ENCODE measurements at regions not wholly inside any gene's neighbourhood (a gene's known extent, or its start where the extent isn't known, plus 50 kb on each side); places are given as distances from the start of the nearest gene placed in this dataset.
A peak's percentile ranks its signal among the peaks of the same experiment; 100 is the strongest.

GRCh38 chr18:43800584-43800983, 523.3 kb upstream of the SYT4 start:
- no peak overlapping the region for H3K4me3 ChIP-seq
- H3K9me3 ChIP-seq: no peaks in the 10 kb centered on the region
- no peaks in the 10 kb centered on the region for H3K27me3 ChIP-seq (ENCODE audit: low read depth)
- no peaks in the 10 kb centered on the region for H3K36me3 ChIP-seq
- TF ChIP-seq CTCF (IDR thresholded peaks at IDR 0.05): no peak
- H3K4me1 ChIP-seq: no peaks in the 10 kb centered on the region
- no peak for DNase-seq
- H3K27ac ChIP-seq: no peak overlapping the region
- intact Hi-C loops (cut with DNase I): no loop called here
- ATAC-seq: no peak

DNA sequence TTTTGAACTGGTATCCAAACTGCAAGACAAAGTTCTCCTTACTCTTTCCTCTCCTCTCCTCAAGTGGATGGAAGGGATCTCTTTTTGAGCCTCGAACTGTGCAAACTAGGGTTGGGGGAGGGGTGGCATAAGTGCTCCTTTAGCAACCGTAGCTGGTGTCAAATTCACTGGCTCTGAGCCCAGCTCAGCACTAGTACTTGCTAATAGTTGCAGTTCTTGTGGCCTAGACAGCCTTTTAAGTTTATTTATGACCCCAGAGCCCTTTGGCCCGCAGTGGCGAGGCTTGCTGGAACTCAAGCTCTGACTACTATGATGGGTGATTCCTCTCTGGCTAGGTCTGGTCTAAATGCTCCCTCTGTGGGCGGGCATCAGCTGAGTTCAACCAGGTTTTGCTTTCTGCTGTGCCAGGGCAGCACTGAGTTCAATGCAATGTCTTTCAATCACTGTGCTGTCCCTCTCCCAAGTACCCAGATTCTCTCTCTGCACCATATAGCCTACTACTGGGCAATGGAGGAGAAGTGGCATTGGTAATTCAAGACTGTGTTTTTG, 528.4 kb upstream of the SYT4 start:
- TF ChIP-seq CTCF (IDR thresholded peaks at IDR 0.05): no peak
- no peaks in the 10 kb centered on the region for H3K36me3 ChIP-seq
- peak in 1 of 2 donors; percentile 46 for ATAC-seq
- no peak overlapping the region for H3K4me3 ChIP-seq
- no peaks in the 10 kb centered on the region for H3K4me1 ChIP-seq
- H3K9me3 ChIP-seq: no peaks in the 10 kb centered on the region
- no peaks in the 10 kb centered on the region for H3K27me3 ChIP-seq (ENCODE audit: low read depth)
- peak; percentile 37 for DNase-seq
- H3K27ac ChIP-seq: no peak overlapping the region
- intact Hi-C loops (cut with DNase I): no loop called here

GRCh38 chr18:43812627-43813026, 535.3 kb upstream of the SYT4 start:
- H3K27me3 ChIP-seq (ENCODE audit: low read depth): no peaks in the 10 kb centered on the region
- no peaks in the 10 kb centered on the region for H3K36me3 ChIP-seq
- no peaks in the 10 kb centered on the region for H3K4me1 ChIP-seq
- TF ChIP-seq CTCF (IDR thresholded peaks at IDR 0.05): no peak
- ATAC-seq (no peak), DNase-seq (no peak)
- H3K27ac ChIP-seq: no peak overlapping the region
- H3K9me3 ChIP-seq: no peaks in the 10 kb centered on the region
- intact Hi-C loops (cut with DNase I): no loop called here
- H3K4me3 ChIP-seq: no peak overlapping the region

DNA sequence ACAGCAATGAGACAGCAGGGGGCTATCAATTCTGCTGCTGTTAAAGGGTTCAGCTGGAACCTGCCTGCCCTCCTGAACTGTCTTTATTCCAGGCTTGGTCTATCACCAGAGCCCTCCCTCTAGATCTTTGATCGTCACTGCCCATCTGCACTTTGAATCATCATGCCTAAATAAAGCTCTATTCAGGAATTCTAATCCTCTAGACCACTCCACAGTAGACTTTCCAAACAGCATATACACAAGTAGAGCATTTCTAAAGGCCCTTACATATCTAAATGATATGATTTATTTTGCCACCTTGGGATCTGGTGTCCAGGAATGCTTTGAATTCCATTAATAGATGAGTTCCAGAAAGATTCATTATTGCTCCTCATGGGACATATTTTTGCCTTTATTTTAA, 542.1 kb upstream of the SYT4 start:
- no peak overlapping the region for H3K4me3 ChIP-seq
- H3K27me3 ChIP-seq (ENCODE audit: low read depth): no peaks in the 10 kb centered on the region
- ATAC-seq (no peak), DNase-seq (no peak)
- H3K4me1 ChIP-seq: no peaks in the 10 kb centered on the region
- no peak overlapping the region for H3K27ac ChIP-seq
- intact Hi-C loops (cut with DNase I): no loop called here
- no peaks in the 10 kb centered on the region for H3K9me3 ChIP-seq
- TF ChIP-seq CTCF (IDR thresholded peaks at IDR 0.05): no peak
- no peaks in the 10 kb centered on the region for H3K36me3 ChIP-seq

GRCh38 chr18:43819873-43820272, 542.6 kb upstream of the SYT4 start:
- intact Hi-C loops (cut with DNase I): no loop called here
- no peak for TF ChIP-seq CTCF (IDR thresholded peaks at IDR 0.05)
- Histone ChIP-seq H3K36me3 (no peaks in the 10 kb centered on the region), H3K27ac (no peak overlapping the region), H3K9me3 (no peaks in the 10 kb centered on the region), H3K27me3 (ENCODE audit: low read depth) (no peaks in the 10 kb centered on the region), H3K4me3 (no peak overlapping the region), H3K4me1 (no peaks in the 10 kb centered on the region)
- ATAC-seq (no peak), DNase-seq (no peak)

DNA sequence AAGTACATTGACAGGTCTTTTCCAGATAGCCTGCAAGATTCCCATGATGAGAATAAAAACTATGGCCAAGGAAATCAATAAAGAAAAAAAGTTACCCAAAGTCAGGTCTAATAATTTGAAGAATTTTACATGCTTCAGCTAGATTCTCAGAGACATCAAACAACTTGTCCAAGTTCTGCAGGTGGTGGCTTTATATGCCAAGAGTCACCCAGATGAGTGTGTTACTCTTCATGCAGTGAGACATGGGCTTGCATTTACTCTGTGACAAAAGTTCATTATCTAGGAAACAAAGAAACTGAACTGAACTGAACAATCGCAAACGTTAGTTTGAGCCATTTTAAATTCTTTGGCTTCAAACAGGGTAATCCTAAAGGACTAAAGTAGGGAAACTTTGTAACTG, 548.5 kb upstream of the SYT4 start:
- intact Hi-C loops (cut with DNase I): no loop called here
- Histone ChIP-seq H3K27ac (no peak overlapping the region), H3K36me3 (no peaks in the 10 kb centered on the region), H3K4me1 (no peaks in the 10 kb centered on the region), H3K27me3 (ENCODE audit: low read depth) (no peaks in the 10 kb centered on the region), H3K9me3 (no peaks in the 10 kb centered on the region), H3K4me3 (no peak overlapping the region)
- DNase-seq (no peak), ATAC-seq (no peak)
- no peak for TF ChIP-seq CTCF (IDR thresholded peaks at IDR 0.05)

Measured in lower lobe of right lung (tissue), 2 donors.